Liver (tissue), 8 donors: ENCODE measurements at regions not wholly inside any gene's neighbourhood (a gene's known extent, or its start where the extent isn't known, plus 50 kb on each side); places are given as distances from the start of the nearest gene placed in this dataset.

Experiments
- DNase-seq: peaks from one replicate; pipeline ENCODE4 v3.0.0-alpha.2; 2017; ENCODE audit warnings: low spot score
- H3K27ac ChIP-seq, 2 donors: one replicate each; pipeline ENCODE4 v1.7.0; 2013; ENCODE audit warnings: inconsistent platforms in 2 of 2, low read length in 2 of 2, control low read depth in 1 of 2, low read depth in 1 of 2, mild to moderate bottlenecking in 1 of 2
- H3K27me3 ChIP-seq, 4 donors: one replicate each; pipeline versions ENCODE4 v1.6.1 to v1.7.0; 2013; ENCODE audit warnings: low read length in 3 of 4, inconsistent platforms in 1 of 4, mild to moderate bottlenecking in 1 of 4, moderate library complexity in 1 of 4; ENCODE audit not compliant: control insufficient read depth in 4 of 4, insufficient read depth in 4 of 4
- H3K36me3 ChIP-seq, 4 donors: one replicate each; pipeline versions ENCODE4 v1.6.1 to v1.7.0; 2013; ENCODE audit warnings: low read length in 3 of 4, mild to moderate bottlenecking in 3 of 4, low read depth in 1 of 4, moderate library complexity in 1 of 4; ENCODE audit not compliant: control insufficient read depth in 4 of 4, insufficient read depth in 3 of 4
- H3K4me1 ChIP-seq, 4 donors: one replicate each; pipeline versions ENCODE4 v1.6.1 to v1.7.0; 2013; ENCODE audit warnings: low read length in 3 of 4, mild to moderate bottlenecking in 3 of 4, moderate library complexity in 1 of 4; ENCODE audit not compliant: control insufficient read depth in 4 of 4, insufficient read depth in 4 of 4
- H3K4me3 ChIP-seq, 3 donors: one replicate each; pipeline versions ENCODE4 v1.6.1 to v1.7.0; 2013; ENCODE audit warnings: low read length in 3 of 3, control low read depth in 1 of 3, low read depth in 1 of 3, mild to moderate bottlenecking in 1 of 3
- H3K9ac ChIP-seq, 2 donors: one replicate each; pipeline ENCODE4 v1.7.0; 2013; ENCODE audit warnings: low read length in 2 of 2, mild to moderate bottlenecking in 2 of 2, moderate library complexity in 2 of 2, control low read depth in 1 of 2, low read depth in 1 of 2
- H3K9me3 ChIP-seq, 4 donors: one replicate each; pipeline versions ENCODE4 v1.6.1 to v1.7.0; 2013; ENCODE audit warnings: low read length in 3 of 4; ENCODE audit not compliant: control insufficient read depth in 4 of 4
- ATF3 ChIP-seq: IDR thresholded peaks from 2 replicates; pipeline ENCODE4 v1.6.1; 2016; ENCODE audit warnings: antibody characterized with exemption
- FOXA1 ChIP-seq: IDR thresholded peaks from 2 replicates; pipeline ENCODE4 v1.6.1; 2016; ENCODE audit warnings: antibody characterized with exemption
- FOXA2 ChIP-seq: IDR thresholded peaks from 2 replicates; pipeline ENCODE4 v1.6.1; 2016; ENCODE audit warnings: antibody characterized with exemption
- HNF4A ChIP-seq, 2 donors: conservative IDR thresholded peaks; 2 replicates each; pipeline ENCODE4 v1.6.1; 2016; ENCODE audit warnings: antibody characterized with exemption in 2 of 2, mild to moderate bottlenecking in 2 of 2
- HNF4G ChIP-seq: IDR thresholded peaks from 2 replicates; pipeline ENCODE4 v1.6.1; 2016; ENCODE audit warnings: antibody characterized with exemption
- RAD21 ChIP-seq, 2 donors: IDR thresholded peaks; 2 replicates each; pipeline ENCODE4 v1.6.1; 2016; ENCODE audit warnings: antibody characterized with exemption in 2 of 2, mild to moderate bottlenecking in 2 of 2
- REST ChIP-seq: IDR thresholded peaks from 2 replicates; pipeline ENCODE4 v1.6.1; 2016; ENCODE audit warnings: antibody characterized with exemption, mild to moderate bottlenecking
- TAF1 ChIP-seq: conservative IDR thresholded peaks from 2 replicates; pipeline ENCODE4 v1.6.1; 2016; ENCODE audit warnings: antibody characterized with exemption, mild to moderate bottlenecking
- whole genome bisulfite sequencing: extraction: QIAGEN DNeasy Blood & Tissue Kit; methylation state at CpG from one replicate; pipeline ENCODE4 v1.1.7; 2013; 5-methylcytosine and 5-hydroxymethylcytosine counted together
- TF ChIP-seq, protein P1 (sequence below): IDR thresholded peaks from 2 replicates; pipeline ENCODE4 v1.6.1; 2016; ENCODE audit warnings: antibody characterized with exemption
- TF ChIP-seq, protein P2 (sequence below): fragments of 150-350 bp; IDR thresholded peaks from 2 replicates; pipeline ENCODE4 v1.5.1; 2017; ENCODE audit warnings: improper control_type of control experiment, low read depth, low read length; ENCODE audit not compliant: missing input control
- TF ChIP-seq, protein P3 (sequence below): IDR thresholded peaks from 2 replicates; pipeline ENCODE4 v1.6.1; 2016; ENCODE audit warnings: antibody characterized with exemption
- donor health status: healthy.
- donor health status: healthy.
- donor health status: healthy.
- donor health status: healthy.
- donor health status: healthy.

- Histone ChIP-seq H3K4me3 (no peak overlapping the region), H3K27ac (no peak overlapping the region), H3K27me3 (no peaks in the 10 kb centered on the region), H3K4me1 (no peaks in the 10 kb centered on the region), H3K9ac (peak overlapping the region in 1 of 2 donors; percentile 6), H3K36me3 (no peaks in the 10 kb centered on the region), H3K9me3 (no peaks in the 10 kb centered on the region)
- TF ChIP-seq, protein P1, sequence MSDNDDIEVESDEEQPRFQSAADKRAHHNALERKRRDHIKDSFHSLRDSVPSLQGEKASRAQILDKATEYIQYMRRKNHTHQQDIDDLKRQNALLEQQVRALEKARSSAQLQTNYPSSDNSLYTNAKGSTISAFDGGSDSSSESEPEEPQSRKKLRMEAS = no peak
- no peak for TF ChIP-seq TAF1
- no peak for TF ChIP-seq HNF4A (conservative IDR thresholded peaks at IDR 0.05)
- TF ChIP-seq FOXA1 = no peak
- TF ChIP-seq RAD21 (IDR thresholded peaks at IDR 0.05) = no peak
- TF ChIP-seq, protein P2, sequence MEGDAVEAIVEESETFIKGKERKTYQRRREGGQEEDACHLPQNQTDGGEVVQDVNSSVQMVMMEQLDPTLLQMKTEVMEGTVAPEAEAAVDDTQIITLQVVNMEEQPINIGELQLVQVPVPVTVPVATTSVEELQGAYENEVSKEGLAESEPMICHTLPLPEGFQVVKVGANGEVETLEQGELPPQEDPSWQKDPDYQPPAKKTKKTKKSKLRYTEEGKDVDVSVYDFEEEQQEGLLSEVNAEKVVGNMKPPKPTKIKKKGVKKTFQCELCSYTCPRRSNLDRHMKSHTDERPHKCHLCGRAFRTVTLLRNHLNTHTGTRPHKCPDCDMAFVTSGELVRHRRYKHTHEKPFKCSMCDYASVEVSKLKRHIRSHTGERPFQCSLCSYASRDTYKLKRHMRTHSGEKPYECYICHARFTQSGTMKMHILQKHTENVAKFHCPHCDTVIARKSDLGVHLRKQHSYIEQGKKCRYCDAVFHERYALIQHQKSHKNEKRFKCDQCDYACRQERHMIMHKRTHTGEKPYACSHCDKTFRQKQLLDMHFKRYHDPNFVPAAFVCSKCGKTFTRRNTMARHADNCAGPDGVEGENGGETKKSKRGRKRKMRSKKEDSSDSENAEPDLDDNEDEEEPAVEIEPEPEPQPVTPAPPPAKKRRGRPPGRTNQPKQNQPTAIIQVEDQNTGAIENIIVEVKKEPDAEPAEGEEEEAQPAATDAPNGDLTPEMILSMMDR = no peak
- TF ChIP-seq, protein P3, sequence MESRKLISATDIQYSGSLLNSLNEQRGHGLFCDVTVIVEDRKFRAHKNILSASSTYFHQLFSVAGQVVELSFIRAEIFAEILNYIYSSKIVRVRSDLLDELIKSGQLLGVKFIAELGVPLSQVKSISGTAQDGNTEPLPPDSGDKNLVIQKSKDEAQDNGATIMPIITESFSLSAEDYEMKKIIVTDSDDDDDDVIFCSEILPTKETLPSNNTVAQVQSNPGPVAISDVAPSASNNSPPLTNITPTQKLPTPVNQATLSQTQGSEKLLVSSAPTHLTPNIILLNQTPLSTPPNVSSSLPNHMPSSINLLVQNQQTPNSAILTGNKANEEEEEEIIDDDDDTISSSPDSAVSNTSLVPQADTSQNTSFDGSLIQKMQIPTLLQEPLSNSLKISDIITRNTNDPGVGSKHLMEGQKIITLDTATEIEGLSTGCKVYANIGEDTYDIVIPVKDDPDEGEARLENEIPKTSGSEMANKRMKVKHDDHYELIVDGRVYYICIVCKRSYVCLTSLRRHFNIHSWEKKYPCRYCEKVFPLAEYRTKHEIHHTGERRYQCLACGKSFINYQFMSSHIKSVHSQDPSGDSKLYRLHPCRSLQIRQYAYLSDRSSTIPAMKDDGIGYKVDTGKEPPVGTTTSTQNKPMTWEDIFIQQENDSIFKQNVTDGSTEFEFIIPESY = no peak
- TF ChIP-seq ATF3 = no peak
- no peak for TF ChIP-seq HNF4G
- TF ChIP-seq REST = no peak
- DNase-seq = no peak
- 81% methylated on average over 3 of the region's 3 CpGs for WGBS
These were observed 147.8 kb upstream of the EEPD1 start for GRCh38 chr7:36005293-36005692.

GRCh38 chr7:36005876-36006275 lies 147.2 kb upstream of the EEPD1 start:
- H3K4me3 ChIP-seq = no peak overlapping the region
- H3K27me3 ChIP-seq = no peaks in the 10 kb centered on the region
- H3K36me3 ChIP-seq = no peaks in the 10 kb centered on the region
- H3K9ac ChIP-seq = no peak overlapping the region
- H3K27ac ChIP-seq = no peak overlapping the region
- H3K4me1 ChIP-seq = no peaks in the 10 kb centered on the region
- TF ChIP-seq ATF3 = no peak
- TF ChIP-seq FOXA2 = no peak
- no peak for DNase-seq
- H3K9me3 ChIP-seq = no peaks in the 10 kb centered on the region
